A673 (cell line): ENCODE measurements at regions not wholly inside any gene's neighbourhood (a gene's known extent, or its start where the extent isn't known, plus 50 kb on each side); places are given as distances from the start of the nearest gene placed in this dataset.

Experiments used
- BruUV-seq: library from RNA; stranded (reverse); fragments of 400-500 nt; replicated peaks from 2 replicates; lab custom pipeline; 2021; lab: Mats Ljungman, UMichigan
- CTCF ChIA-PET: fragments of 300-600 bp; sonication (Branson Sonifier 250); formaldehyde crosslinking; loops from one replicate; lab custom pipeline; 2022; ENCODE audit warnings: antibody characterized with exemption; lab: Charles Lee
- POLR2A ChIA-PET: fragments of 300-600 bp; sonication (Branson Sonifier 250); formaldehyde crosslinking; loops from one replicate; lab custom pipeline; 2022; ENCODE audit warnings: antibody characterized with exemption; ENCODE audit not compliant: low non-redundant PET; lab: Charles Lee
- DNase-seq: peaks from one replicate; pipeline ENCODE4 v3.0.0-alpha.2; 2015; ENCODE audit warnings: low spot score
- H3K27ac ChIP-seq: fragments of 200-600 bp; sonication (generic); 2 replicates; pipeline ENCODE4 v1.5.1; 2016; ENCODE audit warnings: mixed run types, low read depth, mild to moderate bottlenecking, mixed read lengths, antibody characterized with exemption, low read length; ENCODE audit not compliant: poor library complexity, severe bottlenecking
- H3K27me3 ChIP-seq: fragments of 200-600 bp; sonication (generic); replicated peaks from 2 replicates; pipeline ENCODE4 v1.6.1; 2017; ENCODE audit warnings: mixed run types, low read depth, mild to moderate bottlenecking, mixed read lengths, antibody characterized with exemption, low read length; ENCODE audit not compliant: insufficient read depth, poor library complexity
- H3K36me3 ChIP-seq: fragments of 200-600 bp; sonication (generic); 2 replicates; pipeline ENCODE4 v1.6.1; 2016; ENCODE audit warnings: mixed run types, mild to moderate bottlenecking, mixed read lengths, antibody characterized with exemption, low read length; ENCODE audit not compliant: insufficient read depth, poor library complexity, severe bottlenecking
- H3K4me1 ChIP-seq: fragments of 200-600 bp; sonication (generic); 2 replicates; pipeline ENCODE4 v1.6.1; 2017; ENCODE audit warnings: mixed run types, mild to moderate bottlenecking, mixed read lengths, antibody characterized with exemption, low read length; ENCODE audit not compliant: insufficient read depth, poor library complexity, severe bottlenecking
- H3K4me3 ChIP-seq: fragments of 200-600 bp; sonication (generic); 2 replicates; pipeline ENCODE4 v1.5.1; 2016; ENCODE audit warnings: low read depth, mixed run types, mild to moderate bottlenecking, mixed read lengths, low read length; ENCODE audit not compliant: poor library complexity, severe bottlenecking
- H3K9me3 ChIP-seq: fragments of 200-600 bp; sonication (generic); 2 replicates; pipeline ENCODE4 v1.6.1; 2016; ENCODE audit warnings: mixed run types, low read depth, mild to moderate bottlenecking, mixed read lengths, antibody characterized with exemption, low read length; ENCODE audit not compliant: poor library complexity, severe bottlenecking
- CTCF ChIP-seq: fragments of 300-800, 200-600 bp; sonication (generic); conservative IDR thresholded peaks from 2 replicates; pipeline ENCODE4 v1.5.1; 2017; ENCODE audit warnings: low read depth, mild to moderate bottlenecking, antibody characterized with exemption, low read length, moderate library complexity, mixed read lengths
- EZH2 ChIP-seq: fragments of 200-600 bp; sonication (generic); IDR thresholded peaks from 2 replicates; pipeline ENCODE4 v1.6.1; 2017; ENCODE audit warnings: borderline replicate concordance, low read depth, mild to moderate bottlenecking, mixed read lengths, antibody characterized with exemption, low read length; ENCODE audit not compliant: poor library complexity, severe bottlenecking
- intact Hi-C: fragments of 100-400 bp; cut with micrococcal nuclease; formaldehyde crosslinking; loops from one replicate; pipeline ENCODE4 v1.10.0; 2022; ENCODE audit not compliant: unreplicated experiment

DNA sequence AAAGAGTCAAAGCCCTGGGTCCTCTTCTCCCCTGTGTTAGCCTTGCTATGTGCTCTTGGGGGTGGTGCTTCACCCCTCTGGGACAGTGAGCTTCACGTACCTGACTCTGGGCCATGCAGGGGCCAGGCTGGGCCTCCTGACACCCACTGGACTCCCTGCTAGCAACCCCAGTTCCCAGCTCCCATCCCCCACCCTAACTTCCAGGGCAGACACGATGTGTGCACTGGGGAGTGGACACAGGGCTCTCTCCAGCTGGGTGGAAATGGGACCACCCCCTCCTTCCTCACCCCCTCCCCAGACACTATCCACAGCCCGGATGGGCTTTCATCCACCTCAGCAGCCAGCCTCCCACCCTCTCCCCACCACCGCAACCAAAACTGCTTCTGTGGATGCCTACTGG, 113.0 kb upstream of the ZNF479 start:
- no peaks in the 10 kb centered on the region for H3K4me1 ChIP-seq
- DNase-seq: no peak
- H3K4me3 ChIP-seq: no peak overlapping the region
- H3K27ac ChIP-seq: no peak overlapping the region
- peaks cover 38% of the 10 kb centered on the region for H3K9me3 ChIP-seq
- BruUV-seq: no TSS peak
- no peaks in the 10 kb centered on the region for H3K36me3 ChIP-seq
- ChIA-PET CTCF (no interaction called here), POLR2A (no interaction called here)
- intact Hi-C loops: no loop called here
- H3K27me3 ChIP-seq: no peaks in the 10 kb centered on the region
- TF ChIP-seq CTCF (no peak), EZH2 (no peak)

DNA sequence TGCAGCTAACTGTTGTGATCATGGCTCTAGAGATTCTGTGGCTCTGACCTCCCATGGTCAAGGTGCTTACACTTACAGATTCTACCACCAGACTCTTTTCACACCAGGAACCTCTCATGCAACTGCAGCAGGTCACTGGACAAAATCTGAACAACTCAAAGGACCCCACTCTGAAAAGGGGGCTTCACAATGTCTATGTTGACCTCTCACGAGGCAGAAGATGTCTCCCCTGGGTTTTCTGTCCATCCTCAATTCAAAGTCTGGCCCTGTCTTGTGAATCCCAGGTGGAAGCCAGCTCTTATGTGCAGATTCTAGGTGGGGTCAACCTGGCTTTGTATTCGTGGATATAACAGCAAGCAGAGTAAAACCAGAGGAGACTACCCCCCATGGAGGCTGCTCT, 118.6 kb upstream of the ZNF479 start:
- Histone ChIP-seq H3K27me3 (no peaks in the 10 kb centered on the region), H3K27ac (no peak overlapping the region), H3K9me3 (peaks cover 34% of the 10 kb centered on the region), H3K4me3 (no peak overlapping the region), H3K4me1 (no peaks in the 10 kb centered on the region), H3K36me3 (no peaks in the 10 kb centered on the region)
- DNase-seq: no peak
- intact Hi-C loops: no loop called here
- no peak for TF ChIP-seq CTCF
- BruUV-seq: no TSS peak
- ChIA-PET POLR2A (no interaction called here), CTCF (no interaction called here)

- TF ChIP-seq CTCF: no peak
- TF ChIP-seq EZH2: no peak
- Histone ChIP-seq H3K9me3 (peaks cover 24% of the 10 kb centered on the region), H3K4me1 (no peaks in the 10 kb centered on the region), H3K4me3 (no peak overlapping the region), H3K36me3 (no peaks in the 10 kb centered on the region), H3K27me3 (no peaks in the 10 kb centered on the region), H3K27ac (no peak overlapping the region)
- POLR2A ChIA-PET: no interaction called here
- DNase-seq: no peak
- BruUV-seq: no TSS peak
- intact Hi-C loops: no loop called here
- CTCF ChIA-PET: no interaction called here
Measured at GRCh38 chr7:57256637-57257375, 124.6 kb upstream of the ZNF479 start.
